Kidney epithelial cell (primary cell): ENCODE measurements at regions not wholly inside any gene's neighbourhood (a gene's known extent, or its start where the extent isn't known, plus 50 kb on each side); places are given as distances from the start of the nearest gene placed in this dataset.

Source experiments
- DNase-seq: peaks from one replicate; pipeline ENCODE4 v3.0.0-alpha.2; 2010; ENCODE audit warnings: low read depth
- H3K27me3 ChIP-seq: 2 replicates; pipeline ENCODE4 v1.6.0; 2011; ENCODE audit warnings: low read length; ENCODE audit not compliant: control insufficient read depth, insufficient read depth
- H3K36me3 ChIP-seq: 2 replicates; pipeline ENCODE4 v1.5.1; 2011; ENCODE audit warnings: low read length; ENCODE audit not compliant: control insufficient read depth, insufficient read depth
- H3K4me3 ChIP-seq: 2 replicates; pipeline ENCODE4 v1.5.1; 2011; ENCODE audit warnings: low read depth, mild to moderate bottlenecking, control low read depth, low read length
- TF ChIP-seq, protein P1 (sequence below): IDR thresholded peaks from 2 replicates; pipeline ENCODE4 v1.5.1; 2011; ENCODE audit warnings: mild to moderate bottlenecking, moderate library complexity, low read length, control low read depth, inconsistent platforms; ENCODE audit not compliant: insufficient read depth, poor library complexity, severe bottlenecking

DNA sequence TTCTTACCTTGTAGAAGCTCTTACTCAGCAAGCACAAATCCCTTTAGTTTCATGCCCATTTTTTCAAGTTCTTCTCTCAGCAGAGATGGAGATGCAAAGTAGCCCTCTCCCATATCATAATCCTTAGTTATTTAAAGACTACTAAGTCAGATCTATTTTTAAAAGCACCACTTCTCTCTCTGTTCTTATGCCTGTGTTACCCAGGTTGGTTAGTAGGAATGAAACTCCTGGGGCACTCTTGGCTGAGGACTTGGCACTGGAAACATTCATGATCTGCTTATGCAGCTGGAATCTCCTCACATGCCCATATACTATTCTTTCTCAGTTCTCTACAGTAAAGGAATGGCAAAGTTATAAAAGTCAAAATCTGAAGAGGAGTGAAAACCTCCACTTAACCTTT lies 51.9 kb upstream of the PPP2R5A start:
- Histone ChIP-seq H3K27me3 (no peaks in the 10 kb centered on the region), H3K4me3 (no peak overlapping the region), H3K36me3 (no peaks in the 10 kb centered on the region)
- TF ChIP-seq, protein P1, sequence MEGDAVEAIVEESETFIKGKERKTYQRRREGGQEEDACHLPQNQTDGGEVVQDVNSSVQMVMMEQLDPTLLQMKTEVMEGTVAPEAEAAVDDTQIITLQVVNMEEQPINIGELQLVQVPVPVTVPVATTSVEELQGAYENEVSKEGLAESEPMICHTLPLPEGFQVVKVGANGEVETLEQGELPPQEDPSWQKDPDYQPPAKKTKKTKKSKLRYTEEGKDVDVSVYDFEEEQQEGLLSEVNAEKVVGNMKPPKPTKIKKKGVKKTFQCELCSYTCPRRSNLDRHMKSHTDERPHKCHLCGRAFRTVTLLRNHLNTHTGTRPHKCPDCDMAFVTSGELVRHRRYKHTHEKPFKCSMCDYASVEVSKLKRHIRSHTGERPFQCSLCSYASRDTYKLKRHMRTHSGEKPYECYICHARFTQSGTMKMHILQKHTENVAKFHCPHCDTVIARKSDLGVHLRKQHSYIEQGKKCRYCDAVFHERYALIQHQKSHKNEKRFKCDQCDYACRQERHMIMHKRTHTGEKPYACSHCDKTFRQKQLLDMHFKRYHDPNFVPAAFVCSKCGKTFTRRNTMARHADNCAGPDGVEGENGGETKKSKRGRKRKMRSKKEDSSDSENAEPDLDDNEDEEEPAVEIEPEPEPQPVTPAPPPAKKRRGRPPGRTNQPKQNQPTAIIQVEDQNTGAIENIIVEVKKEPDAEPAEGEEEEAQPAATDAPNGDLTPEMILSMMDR: no peak
- no peak for DNase-seq

DNA sequence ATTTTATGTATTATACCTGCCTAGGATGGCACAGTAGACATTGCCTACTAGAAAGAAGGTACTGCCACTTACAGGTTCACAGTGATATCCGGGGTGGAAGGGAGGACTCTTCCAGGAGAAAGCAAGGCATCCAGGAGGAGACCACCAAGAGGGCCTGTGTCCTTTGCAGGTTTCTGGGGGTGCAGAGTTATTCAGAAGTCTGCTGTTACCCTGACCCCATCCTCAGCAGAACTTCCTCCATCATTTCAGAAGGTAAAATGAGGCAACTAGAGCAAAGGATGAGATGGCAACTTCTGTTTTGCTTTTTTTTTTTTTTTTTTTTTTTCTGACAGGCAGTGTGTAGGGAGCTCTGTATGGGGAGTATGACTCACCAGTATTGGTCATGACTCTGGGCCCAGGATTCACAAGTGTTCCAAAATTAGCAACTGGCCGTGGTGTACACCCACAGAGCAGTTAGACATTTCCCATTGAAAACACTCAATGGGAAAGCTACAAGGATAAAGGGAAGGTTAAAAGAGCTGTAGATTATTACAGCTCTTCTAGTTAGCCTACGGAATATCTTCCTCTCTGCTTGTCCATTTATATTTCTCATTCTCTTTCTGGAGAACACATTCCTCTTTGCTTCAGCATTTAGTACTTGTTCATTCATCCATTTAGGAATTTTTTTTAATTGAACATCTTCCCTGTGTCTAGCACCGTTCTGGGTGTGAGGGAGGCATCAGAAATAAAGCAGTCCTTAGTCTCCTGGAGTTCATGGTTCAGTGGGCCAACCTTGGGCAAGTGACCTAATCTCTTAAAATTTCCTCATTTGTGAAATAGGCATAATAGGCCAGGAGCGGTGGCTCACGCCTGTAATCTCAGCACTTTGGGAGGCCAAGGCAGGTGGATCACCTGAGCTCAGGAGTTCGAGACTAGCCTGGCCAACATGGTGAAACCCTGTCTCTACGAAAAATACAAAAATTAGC lies 50.5 kb upstream of the PPP2R5A start:
- H3K36me3 ChIP-seq: no peaks in the 10 kb centered on the region
- peak; percentile 93 for DNase-seq
- H3K27me3 ChIP-seq: no peaks in the 10 kb centered on the region
- TF ChIP-seq, protein P1: no peak
- no peak overlapping the region for H3K4me3 ChIP-seq
